ENCODE measurements at regions not wholly inside any gene's neighbourhood (a gene's known extent, or its start where the extent isn't known, plus 50 kb on each side); places are given as distances from the start of the nearest gene placed in this dataset.
"Not testable (repeated sequence)": the region's sequence is repeated elsewhere in the genome, so short reads cannot be mapped to it uniquely, and the experiment has no call there.

DNA sequence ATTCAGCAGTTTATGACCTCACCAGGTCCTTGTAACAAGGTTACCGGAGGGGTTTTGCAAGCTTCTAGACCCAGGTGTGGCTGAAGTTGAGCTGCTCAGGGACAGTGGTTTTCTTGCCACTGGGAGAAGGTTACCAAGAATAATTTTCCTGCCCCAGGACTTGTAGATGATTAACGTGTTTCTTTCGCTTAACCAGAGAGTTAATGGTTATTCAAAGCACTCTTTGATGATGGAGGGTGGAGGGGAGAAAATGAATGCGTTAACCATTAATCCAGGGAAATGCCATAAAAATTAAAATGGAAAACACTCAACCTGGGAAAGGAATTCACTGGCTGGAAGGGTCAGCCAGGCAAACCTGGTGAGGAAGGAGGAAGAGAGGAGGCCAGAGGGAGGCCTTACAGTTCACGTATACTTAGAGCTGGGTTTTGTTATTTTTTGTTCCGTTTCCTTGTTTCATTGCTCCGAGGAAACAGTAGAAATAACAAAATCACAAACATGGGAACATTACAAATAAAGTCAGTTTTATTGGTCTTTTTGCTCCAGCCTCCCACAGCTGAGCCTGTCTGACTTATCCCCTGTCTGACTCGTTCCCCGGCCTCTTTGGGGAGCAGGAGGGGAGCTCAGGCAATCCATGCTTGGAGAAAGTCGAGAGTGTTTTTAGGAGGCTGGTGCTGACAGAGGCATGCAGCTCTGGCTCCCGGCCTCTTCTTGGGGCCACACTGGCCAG is 207.5 kb upstream of the IRF2BP2 start:
- TF ChIP-seq SP1, REST (IDR thresholded peaks at IDR 0.05; ENCODE audit: low read depth): not testable (repeated sequence)
